ENCODE measurements at regions not wholly inside any gene's neighbourhood (a gene's known extent, or its start where the extent isn't known, plus 50 kb on each side); places are given as distances from the start of the nearest gene placed in this dataset.

DNA sequence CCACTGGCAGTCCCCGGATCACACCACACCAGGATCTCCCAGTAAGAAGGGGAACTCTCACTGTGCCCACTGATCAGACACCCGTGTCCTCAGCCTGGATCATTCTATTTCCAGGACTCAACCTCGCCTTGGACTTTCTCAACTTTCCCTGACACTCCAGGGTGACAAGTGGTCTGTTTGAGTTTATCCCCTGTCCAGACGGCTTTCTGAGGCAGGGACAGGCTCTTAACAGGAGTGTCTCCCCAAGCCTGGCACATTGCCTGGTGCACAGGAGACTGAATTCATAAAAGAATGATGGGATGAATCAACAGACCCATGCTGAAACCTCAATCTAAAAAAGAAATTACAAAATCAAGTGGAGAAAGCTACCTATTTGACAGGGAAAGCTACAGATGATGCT, 606.6 kb downstream of the EFNB2 start:
- DNase-seq (ENCODE audit: low read depth in 2 of 2): no peak

DNA sequence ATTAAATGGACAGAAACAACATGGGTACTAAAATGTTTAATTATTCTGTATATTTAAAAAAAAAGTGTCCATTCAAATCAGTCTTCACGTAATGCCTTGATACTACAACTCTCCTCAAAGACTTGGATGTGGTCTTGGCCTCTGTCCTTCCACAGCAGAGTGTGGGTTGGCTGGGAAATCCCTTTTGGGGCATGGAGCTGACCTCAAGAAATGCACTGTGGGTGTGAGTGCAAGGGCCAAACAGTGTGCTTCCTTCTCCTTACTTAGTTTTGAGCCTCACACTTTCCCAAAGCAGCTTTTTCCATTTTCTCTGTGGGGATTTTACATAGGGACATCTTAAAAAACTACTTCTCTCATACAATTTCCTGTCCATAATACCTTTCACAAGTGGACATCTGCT, 607.4 kb downstream of the EFNB2 start:
- no peak for DNase-seq (ENCODE audit: low read depth in 2 of 2)

DNA sequence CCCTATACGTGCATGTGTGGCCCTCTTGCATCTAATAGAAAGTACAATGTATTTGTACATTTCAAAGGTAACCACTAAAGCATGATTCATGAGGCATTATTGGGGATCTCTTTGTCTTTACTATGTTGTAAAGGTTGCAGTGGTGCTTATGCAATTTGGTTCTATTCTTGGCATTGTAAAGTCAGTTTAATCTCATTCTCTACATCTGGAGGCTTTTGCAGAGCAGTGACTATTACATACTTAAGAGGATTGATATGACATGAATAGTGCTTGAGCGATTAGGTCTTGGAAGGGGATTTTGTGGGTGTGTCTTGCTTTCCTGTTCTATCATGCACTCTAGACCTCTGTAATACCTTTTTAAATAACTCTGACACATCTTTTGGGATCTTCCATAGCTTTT, 610.0 kb downstream of the EFNB2 start:
- no peak for DNase-seq (ENCODE audit: low read depth in 2 of 2)

DNA sequence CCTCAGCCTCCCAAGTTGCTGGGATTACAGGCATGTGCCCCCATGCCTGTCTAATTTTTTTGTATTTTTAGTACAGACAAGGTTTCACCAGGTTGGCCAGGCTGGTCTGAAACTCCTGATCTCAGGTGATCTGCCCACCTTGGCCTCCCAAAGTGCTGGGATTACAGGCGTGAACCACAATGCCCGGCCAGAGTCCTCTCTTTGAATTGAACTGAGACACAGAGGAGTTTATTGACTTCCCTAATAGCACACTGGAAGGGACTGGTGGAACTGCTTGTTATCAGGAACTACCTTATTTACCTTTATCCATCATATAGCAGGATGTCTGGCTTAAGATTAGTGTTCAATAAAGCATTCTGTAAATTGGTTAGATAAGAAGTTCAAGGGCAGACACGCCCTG, 613.8 kb downstream of the EFNB2 start:
- DNase-seq (ENCODE audit: low read depth in 2 of 2): no peak

DNA sequence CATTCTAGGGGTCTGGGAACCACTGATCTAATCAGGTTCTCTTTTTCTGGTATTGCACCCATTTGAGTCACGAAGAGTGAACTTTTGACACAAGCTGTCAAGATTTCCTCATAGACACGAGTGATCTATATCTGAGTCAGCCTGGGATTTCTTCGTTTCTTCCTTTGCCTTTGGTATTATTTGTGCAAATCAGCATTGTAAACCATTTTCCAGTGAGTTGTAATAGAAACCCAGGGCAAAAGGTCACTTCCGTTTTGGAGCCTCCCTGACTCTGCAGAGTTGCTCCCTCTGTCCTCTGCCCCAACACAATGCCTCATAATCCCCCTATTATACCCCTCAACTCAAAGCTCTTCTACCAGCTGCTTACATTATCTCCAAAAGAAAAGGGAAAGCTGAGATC, 615.1 kb downstream of the EFNB2 start:
- no peak for DNase-seq (ENCODE audit: low read depth in 2 of 2)

DNA sequence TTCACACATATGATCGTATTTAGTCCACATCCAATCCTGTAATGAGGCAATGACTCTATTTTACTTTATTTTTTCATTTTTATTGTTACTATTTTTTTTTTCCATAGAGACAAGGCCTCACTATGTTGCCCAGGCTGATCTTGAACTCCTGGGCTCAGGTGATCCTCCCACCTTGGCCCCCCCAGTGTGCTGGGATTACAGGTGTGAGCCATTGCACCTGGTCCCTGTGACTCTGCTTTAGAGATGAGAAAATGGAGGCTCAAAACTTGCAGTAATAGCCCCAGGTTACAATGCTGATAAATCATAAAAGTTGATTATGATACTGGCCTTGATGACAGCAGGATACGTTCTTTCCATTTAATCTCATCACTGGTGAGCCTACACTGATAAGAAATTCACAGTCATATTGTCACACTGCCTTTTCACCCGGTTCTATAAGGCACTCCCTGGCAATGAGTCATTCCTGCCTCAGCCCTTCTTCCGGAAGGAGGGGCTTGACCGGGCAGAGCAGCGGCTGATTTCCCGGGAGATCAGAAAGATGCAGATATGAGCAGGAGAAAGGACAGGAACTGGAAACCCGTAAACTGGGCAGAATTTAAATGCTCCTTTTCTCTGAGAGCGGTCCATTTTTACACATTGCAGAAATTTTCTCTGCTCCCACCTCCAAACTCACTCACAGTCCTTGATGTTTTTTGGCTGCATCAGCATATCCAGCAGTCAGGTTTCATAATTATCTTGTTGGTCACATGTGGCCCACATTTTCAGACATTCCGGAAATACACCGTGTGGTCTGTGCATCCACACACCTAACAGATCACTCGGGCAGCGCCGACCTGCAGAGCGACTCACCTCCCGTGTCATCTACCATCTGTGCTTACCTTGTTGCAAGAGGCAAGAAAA, 616.4 kb downstream of the EFNB2 start:
- no peak for DNase-seq (ENCODE audit: low read depth in 2 of 2)

DNA sequence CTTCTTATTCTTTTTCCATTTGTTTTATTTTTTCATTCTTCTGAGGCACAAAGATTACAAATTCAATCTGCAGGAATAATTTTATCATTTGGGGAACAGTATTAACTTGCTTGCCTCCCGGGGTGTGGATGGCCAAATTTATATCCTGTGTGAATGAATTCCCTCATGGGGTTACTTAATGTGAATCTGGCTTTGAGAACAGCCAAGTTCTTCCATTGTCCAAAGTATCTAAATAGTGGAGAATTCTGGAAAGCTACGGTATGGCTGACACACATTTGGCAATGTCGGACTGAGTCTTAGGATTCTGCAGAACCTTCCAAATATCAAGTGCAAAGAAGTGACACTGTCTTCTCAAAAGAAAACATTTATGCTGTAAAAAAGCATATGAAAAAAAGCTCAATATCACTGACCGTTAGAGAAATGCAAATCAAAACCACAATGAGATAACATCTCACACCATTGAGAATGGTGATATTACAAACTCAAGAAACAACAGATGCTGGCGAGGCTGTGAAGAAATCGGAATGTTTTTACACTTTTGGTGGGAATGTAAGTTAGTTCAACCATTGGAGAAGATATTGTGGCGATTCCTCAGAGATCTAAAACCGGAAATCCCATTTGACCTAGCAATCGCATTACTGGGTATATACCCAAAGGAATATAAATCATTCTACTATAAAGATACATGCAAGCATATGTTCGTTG, 620.2 kb downstream of the EFNB2 start:
- DNase-seq (ENCODE audit: low read depth in 2 of 2): no peak

DNA sequence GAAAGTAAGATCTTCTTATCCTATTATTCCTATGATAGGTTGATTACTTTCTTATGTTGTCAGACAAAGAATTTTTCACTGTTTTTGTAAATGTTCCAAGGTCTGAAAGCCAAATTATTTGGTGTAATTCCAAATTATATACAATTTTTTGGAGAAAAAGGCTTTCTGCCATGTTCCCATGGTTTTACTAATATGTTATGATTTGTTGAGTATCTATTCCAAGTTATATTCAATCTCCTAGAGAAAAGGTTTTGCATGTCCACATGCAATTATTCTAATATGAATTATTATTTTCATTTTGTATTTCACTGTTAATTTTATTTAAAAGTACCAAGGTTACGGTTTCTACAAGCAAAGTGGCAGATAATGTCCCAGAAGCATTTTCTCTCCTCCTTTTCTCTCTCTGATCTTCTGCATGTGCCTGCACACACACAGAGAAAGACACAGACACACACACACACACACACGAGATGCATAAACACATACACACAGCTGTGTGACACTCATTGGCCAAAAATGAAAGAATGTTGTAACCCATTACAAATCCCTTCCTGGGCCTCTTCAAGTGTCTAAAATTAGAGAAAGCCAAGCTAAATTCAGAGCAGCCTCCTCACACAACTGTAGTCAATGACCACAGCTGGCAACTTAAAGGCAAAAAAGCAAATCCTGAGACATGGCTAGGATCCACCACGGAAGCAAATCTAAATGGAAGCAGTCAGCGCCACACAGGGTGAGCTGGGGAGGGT, 621.0 kb downstream of the EFNB2 start:
- no peak for DNase-seq (ENCODE audit: low read depth in 2 of 2)

DNA sequence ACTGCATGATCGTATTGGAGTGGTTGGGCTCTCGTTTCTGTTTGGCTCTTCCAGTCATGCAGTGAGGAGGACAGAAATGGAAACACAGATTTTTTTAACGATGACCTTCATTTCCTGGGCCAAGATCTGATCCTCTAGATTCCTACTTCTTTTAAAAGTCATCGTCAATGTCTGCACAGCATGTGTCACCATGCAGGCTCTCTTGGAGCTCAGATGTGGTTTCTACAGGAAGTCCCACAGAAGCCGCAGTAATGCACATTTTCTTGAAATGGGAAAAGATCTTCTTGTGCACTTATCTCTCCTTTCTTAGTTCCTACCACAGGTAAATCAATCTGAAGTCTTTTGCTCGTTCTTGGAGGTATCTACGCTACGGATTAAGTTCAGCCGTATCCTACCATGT, 626.9 kb downstream of the EFNB2 start:
- no peak for DNase-seq (ENCODE audit: low read depth in 2 of 2)

DNA sequence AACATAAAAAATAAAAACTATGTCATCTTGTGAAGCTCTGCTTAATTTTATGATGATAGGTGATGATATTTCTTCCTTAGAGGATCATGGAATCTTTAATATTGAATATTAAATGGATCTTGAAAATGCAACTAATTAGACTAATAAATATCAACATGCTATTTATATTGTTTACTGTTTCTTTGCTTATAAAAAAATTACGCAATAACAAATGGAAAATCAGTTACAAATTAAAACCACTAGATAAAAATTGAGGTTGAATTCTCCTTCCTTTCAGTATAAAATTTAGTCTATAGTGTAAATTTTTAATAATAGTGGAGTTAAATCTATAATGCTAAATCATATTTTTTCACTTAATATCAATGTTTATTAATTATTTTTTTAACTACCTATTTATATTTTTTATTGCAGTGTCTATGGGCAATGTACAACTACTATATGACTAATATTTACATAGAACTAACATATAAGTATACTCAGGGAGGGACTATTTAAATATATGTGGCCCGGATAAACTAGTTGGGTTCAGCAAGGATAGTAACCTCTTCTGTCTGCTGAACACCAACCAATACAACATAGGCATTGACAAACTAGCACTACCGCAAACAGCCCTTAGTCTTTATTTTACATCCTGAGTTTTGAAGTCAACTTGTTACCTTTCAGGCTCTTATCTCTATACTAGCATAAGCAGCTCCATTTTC, 628.0 kb downstream of the EFNB2 start:
- DNase-seq (ENCODE audit: low read depth in 2 of 2): no peak

DNA sequence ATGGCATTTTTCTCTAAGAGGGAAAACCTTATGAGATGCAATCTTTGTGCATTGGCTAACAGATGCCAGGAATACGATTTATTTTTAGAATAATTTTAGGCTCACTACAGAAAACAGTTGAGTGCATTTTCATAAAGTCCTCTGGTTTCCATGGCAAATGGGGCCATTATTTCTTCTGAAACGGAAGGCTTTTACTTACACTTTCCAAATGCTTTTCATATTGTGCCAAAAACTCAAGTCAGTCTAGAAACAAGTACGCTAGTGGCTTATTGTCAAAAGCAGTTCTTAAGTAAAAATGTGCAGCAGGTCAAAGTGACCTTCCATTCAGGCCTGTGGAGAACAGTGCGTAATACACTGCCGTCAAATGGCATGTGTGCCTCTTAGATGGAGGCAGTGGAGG, 628.7 kb downstream of the EFNB2 start:
- DNase-seq (ENCODE audit: low read depth in 2 of 2): no peak

DNA sequence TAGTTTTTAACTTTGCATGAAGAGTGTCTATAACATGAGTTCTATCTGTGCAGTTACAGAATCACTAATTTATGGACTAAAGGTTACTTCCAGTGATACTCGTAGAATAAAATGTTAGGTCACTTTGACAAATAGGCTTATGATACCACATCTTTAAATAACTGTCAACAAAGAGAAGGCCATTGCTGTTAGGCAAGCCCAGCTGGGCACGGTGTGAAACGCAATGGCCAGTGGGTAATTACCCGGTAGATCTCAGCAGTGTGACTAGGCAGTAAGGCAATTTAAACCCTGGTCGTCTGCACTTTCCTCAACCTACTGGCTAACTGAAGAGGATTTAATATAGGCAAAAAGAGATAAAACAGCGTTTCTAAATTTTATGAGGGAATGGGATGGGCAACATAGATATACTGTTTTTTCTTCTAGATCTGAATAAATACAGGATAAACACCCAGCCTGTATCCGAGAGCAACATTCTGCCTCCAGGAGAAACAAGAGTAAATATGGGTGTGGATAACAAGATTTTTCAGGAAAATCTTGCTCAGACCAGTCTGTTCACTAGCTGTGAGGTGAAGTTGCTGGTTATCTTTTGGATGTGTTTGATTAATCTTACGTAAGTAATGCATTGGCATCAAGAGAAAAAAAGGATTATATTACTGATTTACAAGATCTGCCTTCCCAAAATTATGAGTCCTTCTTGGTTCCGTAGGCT, 631.3 kb downstream of the EFNB2 start:
- no peak for DNase-seq (ENCODE audit: low read depth in 2 of 2)

DNA sequence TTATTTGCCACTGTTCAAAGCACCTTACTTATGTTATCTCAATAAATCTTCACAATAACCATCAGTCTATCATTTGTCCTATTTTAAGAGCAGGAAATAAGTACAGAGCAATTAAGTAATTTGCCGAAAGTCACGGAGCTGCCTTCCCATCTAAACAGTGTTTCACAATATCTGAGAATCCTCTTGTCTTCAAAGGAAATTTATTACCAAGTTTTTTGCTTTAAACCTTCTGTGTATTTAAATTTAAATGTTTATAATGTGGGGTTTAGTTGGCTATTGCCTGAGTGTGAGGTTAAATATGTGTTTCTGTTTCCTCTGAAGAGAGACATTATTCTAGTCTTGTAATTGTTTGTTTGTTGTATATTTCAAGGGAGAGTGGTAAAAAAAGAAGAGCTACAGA, 633.1 kb downstream of the EFNB2 start:
- no peak for DNase-seq (ENCODE audit: low read depth in 2 of 2)

DNA sequence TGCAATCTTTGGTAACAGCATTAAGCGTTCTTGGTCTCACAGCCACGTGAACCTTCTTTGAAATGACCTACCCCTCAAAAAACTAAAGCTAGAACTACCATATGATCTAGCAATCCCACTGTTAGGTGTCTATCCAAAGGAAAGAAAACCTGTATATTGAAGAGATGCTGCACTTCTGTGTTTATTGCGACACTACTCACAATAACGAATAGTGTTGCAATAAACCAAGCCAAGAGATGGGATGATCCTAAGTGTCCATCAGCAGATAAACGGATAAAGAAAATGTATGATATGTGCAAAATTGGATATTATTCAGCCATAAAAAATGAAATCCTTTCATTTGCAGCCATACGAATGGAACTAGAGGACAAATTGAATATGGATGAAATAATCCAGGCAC, 637.9 kb downstream of the EFNB2 start:
- DNase-seq (ENCODE audit: low read depth in 2 of 2): no peak

DNA sequence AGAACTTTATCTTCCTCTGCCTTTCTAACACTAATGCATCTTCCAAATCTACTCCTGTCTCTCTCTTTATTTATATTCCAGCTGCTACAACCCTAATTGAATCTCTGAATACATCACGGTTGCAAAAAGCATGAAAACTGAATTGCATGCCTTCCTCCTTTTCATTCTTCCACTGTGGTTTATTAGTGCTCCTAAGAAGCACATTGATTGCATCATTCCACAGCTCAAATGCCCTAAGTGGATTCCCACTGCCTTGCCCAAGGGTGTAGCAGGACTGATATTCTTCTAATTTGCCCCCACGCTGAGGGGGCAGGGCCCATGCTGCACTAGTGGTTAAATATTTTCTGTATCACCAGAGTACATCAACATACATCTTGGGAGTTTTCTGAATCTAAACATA, 640.8 kb downstream of the EFNB2 start:
- no peak for DNase-seq (ENCODE audit: low read depth in 2 of 2)

DNA sequence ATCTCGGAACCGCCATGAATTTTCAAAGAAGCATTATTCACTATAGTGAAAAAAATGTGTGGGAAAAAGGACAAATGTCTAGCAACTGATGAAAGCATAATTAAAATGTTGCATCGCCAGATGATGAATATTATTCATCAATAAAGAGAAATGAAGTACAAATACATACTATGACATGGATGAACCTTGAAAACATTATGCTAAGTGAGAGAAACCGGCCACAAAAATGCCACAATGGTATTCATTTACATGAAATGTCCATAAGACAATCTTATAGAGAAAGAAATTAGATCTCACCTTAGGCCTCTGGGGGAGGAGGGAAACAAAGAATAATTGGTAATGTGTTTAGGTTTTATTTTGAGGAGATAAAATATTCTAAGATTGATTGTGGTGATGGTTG, 645.0 kb downstream of the EFNB2 start:
- no peak for DNase-seq (ENCODE audit: low read depth in 2 of 2)

DNA sequence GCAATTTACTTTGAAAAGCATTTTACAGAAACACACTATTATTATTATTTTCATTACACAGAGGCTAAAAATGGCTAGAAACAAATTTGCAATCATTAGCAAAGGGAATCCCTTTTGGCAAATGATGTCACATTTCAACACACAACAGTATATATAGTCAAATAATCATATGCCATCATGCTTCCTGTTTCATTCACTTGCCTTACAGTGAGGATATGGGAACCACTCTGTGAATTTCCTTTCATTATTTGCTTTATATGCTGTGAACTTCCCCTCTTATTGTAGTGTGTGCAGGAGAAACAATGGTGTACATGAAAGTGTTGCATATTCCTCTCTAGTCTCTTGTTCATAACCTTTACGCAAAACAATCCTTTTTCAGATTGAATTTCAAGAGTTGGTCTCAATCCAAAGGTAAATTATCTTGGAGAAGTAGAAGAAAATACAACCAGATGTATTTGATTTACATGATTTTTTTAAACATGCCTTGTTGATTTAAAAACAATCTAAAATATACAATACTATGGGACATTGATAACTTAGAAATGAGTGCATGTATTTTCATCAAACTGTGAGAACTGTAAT, 657.3 kb downstream of the EFNB2 start:
- no peak for DNase-seq (ENCODE audit: low read depth in 2 of 2)

DNA sequence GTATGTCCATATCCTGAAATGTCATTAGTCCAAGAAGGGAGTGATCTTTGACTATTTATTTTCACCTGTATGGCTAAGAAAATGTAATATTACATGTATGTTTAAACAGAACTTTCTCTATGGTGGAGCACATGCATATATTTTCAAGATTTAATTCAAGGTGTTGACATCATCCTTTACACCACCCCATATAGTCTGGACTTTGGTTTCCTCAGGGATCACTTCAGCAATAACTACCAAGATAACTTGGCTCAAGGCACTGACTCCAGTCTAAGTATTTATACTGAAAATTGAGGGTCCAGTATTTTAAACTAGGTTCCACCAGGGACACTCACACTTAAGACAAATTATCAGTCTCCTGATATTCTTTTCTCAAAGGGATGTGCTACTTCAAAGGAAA, 660.6 kb downstream of the EFNB2 start:
- no peak for DNase-seq (ENCODE audit: low read depth in 2 of 2)

DNA sequence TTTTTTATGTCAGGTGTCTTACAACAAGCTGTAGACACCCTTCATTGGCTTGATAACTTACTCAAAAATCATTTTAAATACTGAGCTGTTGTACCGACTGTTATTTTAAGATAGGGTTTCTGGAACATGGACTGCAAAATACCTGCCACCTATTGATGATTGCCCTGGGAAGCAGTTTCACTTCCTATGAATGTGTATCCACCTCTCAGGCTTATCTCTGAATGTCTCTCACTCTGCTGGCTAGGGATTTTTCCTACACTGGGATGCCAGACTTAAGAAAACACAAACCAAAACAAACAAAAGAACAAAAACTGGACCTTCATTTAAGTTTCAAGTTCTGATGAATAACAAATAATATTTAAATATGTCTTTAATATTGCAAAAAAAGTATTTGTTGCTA, 663.7 kb downstream of the EFNB2 start:
- DNase-seq (ENCODE audit: low read depth in 2 of 2): no peak

DNA sequence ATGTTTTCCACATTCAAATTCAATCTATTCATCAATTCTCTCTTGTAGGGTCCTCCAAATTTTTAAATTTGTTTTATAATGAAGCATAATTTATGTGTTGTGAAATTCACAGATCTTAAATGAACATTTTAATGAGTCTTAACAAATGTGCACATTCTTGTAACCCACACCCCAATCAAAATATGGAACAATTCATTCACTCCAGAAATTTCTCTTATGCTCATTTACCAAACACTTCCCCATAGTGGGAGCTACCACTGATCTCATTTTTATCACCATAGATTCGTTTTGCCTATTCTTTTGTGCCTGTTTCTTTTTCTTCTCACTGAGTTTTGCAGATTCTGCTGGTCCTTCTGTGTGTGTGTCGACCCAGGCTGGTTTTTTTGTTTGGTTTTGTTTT, 664.1 kb downstream of the EFNB2 start:
- no peak for DNase-seq (ENCODE audit: low read depth in 2 of 2)

DNA sequence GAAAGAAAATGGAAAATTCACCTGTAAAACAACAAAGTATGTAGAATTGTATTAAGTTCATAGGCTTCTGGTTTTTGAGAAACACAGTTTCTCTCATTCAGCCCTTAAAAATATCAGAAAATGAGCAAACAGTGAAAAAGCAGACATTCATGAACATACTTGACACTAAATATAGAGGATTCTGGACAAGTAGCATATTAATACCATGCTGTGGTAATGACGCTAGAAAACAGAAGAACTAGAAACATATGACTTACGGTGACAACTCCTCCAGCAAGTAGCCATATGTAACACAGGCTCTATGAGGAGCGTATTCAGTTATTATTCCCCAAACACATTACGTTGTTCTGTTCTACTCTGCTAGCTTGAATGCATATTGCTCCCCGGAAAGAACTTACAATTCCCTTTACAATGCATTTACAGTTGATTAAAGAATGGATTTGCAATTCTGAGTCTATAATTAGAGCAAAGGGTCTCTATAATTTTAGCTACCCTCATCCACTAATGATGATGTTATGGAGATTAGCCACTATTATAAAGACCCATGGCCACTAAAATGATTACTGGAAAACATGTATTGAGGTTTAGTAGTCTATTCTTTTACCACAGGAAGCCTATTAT, 672.1 kb downstream of the EFNB2 start:
- no peak for DNase-seq (ENCODE audit: low read depth in 2 of 2)
